Neuronal stem cell (in vitro differentiated cells): ENCODE measurements at regions not wholly inside any gene's neighbourhood (a gene's known extent, or its start where the extent isn't known, plus 50 kb on each side); places are given as distances from the start of the nearest gene placed in this dataset.
"Not testable (repeated sequence)": the region's sequence is repeated elsewhere in the genome, so short reads cannot be mapped to it uniquely, and the experiment has no call there.

Experiments
- DNase-seq: peaks from one replicate; pipeline ENCODE4 v3.0.0-alpha.2; 2013; ENCODE audit warnings: low spot score
- H2AFZ ChIP-seq: one replicate; pipeline ENCODE4 v1.6.1; 2013; ENCODE audit warnings: mild to moderate bottlenecking, low read length, inconsistent platforms
- H2AK5ac ChIP-seq: 2 replicates; pipeline ENCODE4 v1.6.1; 2013; ENCODE audit warnings: low read depth, mild to moderate bottlenecking, inconsistent platforms, low read length, moderate library complexity, mixed read lengths
- H2BK120ac ChIP-seq: 2 replicates; pipeline ENCODE4 v1.6.1; 2013; ENCODE audit warnings: low read depth, mild to moderate bottlenecking, inconsistent platforms, low read length, moderate library complexity, mixed read lengths
- H2BK12ac ChIP-seq: one replicate; pipeline ENCODE4 v1.6.1; 2013; ENCODE audit warnings: low read length, inconsistent platforms
- H2BK15ac ChIP-seq: 2 replicates; pipeline ENCODE4 v1.6.1; 2013; ENCODE audit warnings: mild to moderate bottlenecking, low read length, inconsistent platforms, mixed read lengths
- H2BK5ac ChIP-seq: one replicate; pipeline ENCODE4 v1.6.1; 2013; ENCODE audit warnings: inconsistent platforms, mild to moderate bottlenecking, low read length, moderate library complexity
- H3K14ac ChIP-seq: one replicate; pipeline ENCODE4 v1.6.1; 2013; ENCODE audit warnings: low read length, inconsistent platforms
- H3K18ac ChIP-seq: 2 replicates; pipeline ENCODE4 v1.6.1; 2013; ENCODE audit warnings: low read length, inconsistent platforms
- H3K23ac ChIP-seq: 2 replicates; pipeline ENCODE4 v1.6.1; 2013; ENCODE audit warnings: low read depth, mild to moderate bottlenecking, mixed read lengths, low read length, inconsistent platforms; ENCODE audit not compliant: poor library complexity
- H3K27ac ChIP-seq: replicated peaks from 3 replicates; pipeline ENCODE4 v1.5.1; 2013; ENCODE audit warnings: low read length, inconsistent platforms
- H3K27me3 ChIP-seq, 3 experiments: 2 replicates each; pipeline ENCODE4 v1.6.1; 2013; ENCODE audit warnings: low read length in 3 of 3, mild to moderate bottlenecking in 2 of 3, inconsistent platforms in 1 of 3, low read depth in 1 of 3, mixed read lengths in 1 of 3, moderate library complexity in 1 of 3; ENCODE audit not compliant: control insufficient read depth in 3 of 3, insufficient read depth in 3 of 3
- H3K36me3 ChIP-seq, 2 donors: replicated peaks in 1 of 2; 2 replicates each; pipeline ENCODE4 v1.6.1; 2013; ENCODE audit warnings: low read length in 2 of 2; ENCODE audit not compliant: control insufficient read depth in 2 of 2, insufficient read depth in 2 of 2
- H3K4ac ChIP-seq: 2 replicates; pipeline ENCODE4 v1.6.1; 2013; ENCODE audit warnings: inconsistent platforms, mild to moderate bottlenecking, low read length, moderate library complexity
- H3K4me1 ChIP-seq, 2 donors: 1 replicate in 1 of 2; 2 replicates in 1 of 2; pipeline ENCODE4 v1.6.1; 2013; ENCODE audit warnings: low read length in 2 of 2, low read depth in 1 of 2; ENCODE audit not compliant: control insufficient read depth in 2 of 2, insufficient read depth in 1 of 2
- H3K4me2 ChIP-seq: one replicate; pipeline ENCODE4 v1.6.1; 2013; ENCODE audit warnings: mild to moderate bottlenecking, low read length, inconsistent platforms; ENCODE audit not compliant: insufficient read depth, poor library complexity, severe bottlenecking
- H3K4me3 ChIP-seq, 2 donors: 2 replicates each; pipeline ENCODE4 v1.5.1; 2013; ENCODE audit warnings: low read length in 2 of 2, mild to moderate bottlenecking in 2 of 2, inconsistent platforms in 1 of 2, moderate library complexity in 1 of 2
- H3K79me1 ChIP-seq: one replicate; pipeline ENCODE4 v1.6.1; 2013; ENCODE audit warnings: low read depth, mild to moderate bottlenecking, inconsistent platforms, low read length, moderate library complexity
- H3K9ac ChIP-seq: one replicate; pipeline ENCODE4 v1.6.1; 2013; ENCODE audit warnings: mild to moderate bottlenecking, low read depth, low read length, inconsistent platforms; ENCODE audit not compliant: poor library complexity
- H3K9me3 ChIP-seq, 2 donors: replicated peaks in 1 of 2; 2 replicates each; pipeline versions ENCODE3 to v1.6.1; 2013; ENCODE audit warnings: low read length in 2 of 2, mild to moderate bottlenecking in 2 of 2, inconsistent platforms in 1 of 2, low read depth in 1 of 2, mixed read lengths in 1 of 2, moderate library complexity in 1 of 2; ENCODE audit not compliant: control insufficient read depth in 2 of 2, insufficient read depth in 1 of 2
- H4K8ac ChIP-seq: one replicate; pipeline ENCODE4 v1.6.1; 2013; ENCODE audit warnings: low read depth, mild to moderate bottlenecking, inconsistent platforms, low read length, moderate library complexity
- H4K91ac ChIP-seq: one replicate; pipeline ENCODE4 v1.6.1; 2013; ENCODE audit warnings: low read length, low read depth, mild to moderate bottlenecking, inconsistent platforms; ENCODE audit not compliant: poor library complexity
- WGBS, 2 donors: extraction: QIAGEN DNeasy Blood & Tissue Kit; methylation state at CpG; one replicate each; pipeline ENCODE4 v1.1.7; 2013; ENCODE audit warnings: missing lambda C conversion rate in 2 of 2, mixed read lengths in 1 of 2; ENCODE audit not compliant: insufficient read length in 2 of 2, insufficient replicate concordance in 1 of 2; ENCODE audit errors: extremely low coverage in 2 of 2; 5-methylcytosine and 5-hydroxymethylcytosine counted together

- Histone ChIP-seq H4K8ac (no peak overlapping the region), H3K4ac (no peak overlapping the region), H3K9ac (no peak overlapping the region), H3K9me3 (no peaks in the 10 kb centered on the region), H2BK12ac (no peak overlapping the region), H3K27ac (no peak overlapping the region), H4K91ac (no peak overlapping the region), H2BK5ac (no peak overlapping the region), H3K4me1 (no peaks in the 10 kb centered on the region), H3K4me3 (no peak overlapping the region), H3K14ac (no peak overlapping the region), H3K27me3 (no peaks in the 10 kb centered on the region), H2BK15ac (no peak overlapping the region), H2AK5ac (no peak overlapping the region), H2AFZ (no peak overlapping the region), H2BK120ac (no peak overlapping the region), H3K36me3 (no peaks in the 10 kb centered on the region), H3K79me1 (no peaks in the 10 kb centered on the region), H3K23ac (no peak overlapping the region), H3K18ac (no peak overlapping the region), H3K4me2 (no peak overlapping the region)
- DNase-seq = no peak
- no CpG with 5 or more reads among the region's 1 CpG for WGBS, 2 donors
These were observed 134.7 kb upstream of the USP9X start for GRCh38 chrX:40950546-40950945.

- not testable (repeated sequence) for H2BK12ac ChIP-seq, H3K36me3 ChIP-seq, H2BK5ac ChIP-seq, H3K14ac ChIP-seq, H3K79me1 ChIP-seq, H3K4ac ChIP-seq, H4K8ac ChIP-seq, DNase-seq, H3K27ac ChIP-seq, H2AK5ac ChIP-seq, H3K18ac ChIP-seq, H3K4me2 ChIP-seq, H2BK120ac ChIP-seq, H3K27me3 ChIP-seq, H2BK15ac ChIP-seq, H4K91ac ChIP-seq, H3K23ac ChIP-seq, H2AFZ ChIP-seq, H3K9me3 ChIP-seq, H3K4me3 ChIP-seq, H3K4me1 ChIP-seq, H3K9ac ChIP-seq
- no CpG with 5 or more reads among the region's 3 CpGs for WGBS, 2 donors
These were observed 133.8 kb upstream of the USP9X start for GRCh38 chrX:40951407-40951806.

GRCh38 chrX:40952855-40953254, 132.4 kb upstream of the USP9X start:
- Histone ChIP-seq H4K8ac (no peak overlapping the region), H4K91ac (no peak overlapping the region), H2BK15ac (no peak overlapping the region), H3K9me3 (no peaks in the 10 kb centered on the region), H2BK120ac (no peak overlapping the region), H3K79me1 (no peaks in the 10 kb centered on the region), H3K9ac (no peak overlapping the region), H2BK5ac (no peak overlapping the region), H3K36me3 (no peaks in the 10 kb centered on the region), H3K4me3 (no peak overlapping the region), H2BK12ac (no peak overlapping the region), H3K4me2 (no peak overlapping the region), H3K27ac (no peak overlapping the region), H3K18ac (no peak overlapping the region), H3K27me3 (no peaks in the 10 kb centered on the region), H3K14ac (no peak overlapping the region), H2AFZ (no peak overlapping the region), H3K23ac (no peak overlapping the region), H3K4me1 (no peaks in the 10 kb centered on the region), H3K4ac (no peak overlapping the region), H2AK5ac (no peak overlapping the region)
- WGBS, 2 donors = no CpG with 5 or more reads among the region's 4 CpGs
- no peak for DNase-seq

GRCh38 chrX:40953369-40953768, 131.9 kb upstream of the USP9X start:
- no peak overlapping the region for H2BK15ac ChIP-seq

More at GRCh38 chrX:40953369-40953768, 131.9 kb upstream of the USP9X start:
- Histone ChIP-seq H3K4me3 (no peak overlapping the region), H4K91ac (no peak overlapping the region), H3K14ac (no peak overlapping the region), H3K23ac (no peak overlapping the region), H3K27me3 (no peaks in the 10 kb centered on the region), H3K18ac (no peak overlapping the region), H3K4ac (no peak overlapping the region), H3K27ac (no peak overlapping the region), H3K36me3 (no peaks in the 10 kb centered on the region), H2AK5ac (no peak overlapping the region), H2BK5ac (no peak overlapping the region), H3K9ac (no peak overlapping the region), H3K4me2 (no peak overlapping the region), H3K4me1 (no peaks in the 10 kb centered on the region), H2AFZ (no peak overlapping the region), H4K8ac (no peak overlapping the region), H3K79me1 (no peaks in the 10 kb centered on the region), H3K9me3 (no peaks in the 10 kb centered on the region), H2BK12ac (no peak overlapping the region), H2BK120ac (no peak overlapping the region)
- DNase-seq = no peak
- WGBS, 2 donors = no CpG with 5 or more reads among the region's 2 CpGs
